ENCODE measurements at regions not wholly inside any gene's neighbourhood (a gene's known extent, or its start where the extent isn't known, plus 50 kb on each side); places are given as distances from the start of the nearest gene placed in this dataset.
"Not testable (repeated sequence)": the region's sequence is repeated elsewhere in the genome, so short reads cannot be mapped to it uniquely, and the experiment has no call there.

DNA sequence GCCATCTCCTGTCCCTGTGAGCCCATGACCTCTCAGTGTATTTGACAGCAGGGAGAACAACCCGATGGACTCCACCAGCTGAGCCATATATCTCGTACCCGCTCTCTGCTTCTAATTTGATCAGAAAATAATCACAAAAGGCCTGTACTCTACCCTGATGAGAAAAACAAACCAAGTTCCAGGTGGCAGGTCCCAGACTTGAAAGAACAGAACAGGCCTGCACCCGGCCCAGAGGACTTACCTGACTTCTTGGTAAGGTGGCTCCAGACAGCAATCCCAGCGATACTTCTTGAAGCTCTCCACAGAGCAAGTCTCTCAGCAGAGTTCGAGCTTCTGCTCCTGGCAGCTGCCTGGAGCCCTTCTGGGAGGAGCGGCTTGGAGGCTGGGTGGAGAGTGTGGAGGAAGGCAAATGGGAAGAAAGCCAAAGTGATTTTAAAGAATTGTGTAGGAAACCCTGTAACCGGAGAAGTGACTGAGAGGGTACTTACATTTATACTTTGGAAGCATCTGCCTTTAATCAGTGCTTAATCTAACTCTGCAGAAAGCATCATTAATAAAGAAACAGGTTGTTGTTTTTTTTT lies 91.6 kb downstream of the SCN11A start:
- no peak overlapping the region for H3K4me3 ChIP-seq (ENCODE audit: control insufficient read depth, low read depth, low read length)
- TF ChIP-seq, protein P1, sequence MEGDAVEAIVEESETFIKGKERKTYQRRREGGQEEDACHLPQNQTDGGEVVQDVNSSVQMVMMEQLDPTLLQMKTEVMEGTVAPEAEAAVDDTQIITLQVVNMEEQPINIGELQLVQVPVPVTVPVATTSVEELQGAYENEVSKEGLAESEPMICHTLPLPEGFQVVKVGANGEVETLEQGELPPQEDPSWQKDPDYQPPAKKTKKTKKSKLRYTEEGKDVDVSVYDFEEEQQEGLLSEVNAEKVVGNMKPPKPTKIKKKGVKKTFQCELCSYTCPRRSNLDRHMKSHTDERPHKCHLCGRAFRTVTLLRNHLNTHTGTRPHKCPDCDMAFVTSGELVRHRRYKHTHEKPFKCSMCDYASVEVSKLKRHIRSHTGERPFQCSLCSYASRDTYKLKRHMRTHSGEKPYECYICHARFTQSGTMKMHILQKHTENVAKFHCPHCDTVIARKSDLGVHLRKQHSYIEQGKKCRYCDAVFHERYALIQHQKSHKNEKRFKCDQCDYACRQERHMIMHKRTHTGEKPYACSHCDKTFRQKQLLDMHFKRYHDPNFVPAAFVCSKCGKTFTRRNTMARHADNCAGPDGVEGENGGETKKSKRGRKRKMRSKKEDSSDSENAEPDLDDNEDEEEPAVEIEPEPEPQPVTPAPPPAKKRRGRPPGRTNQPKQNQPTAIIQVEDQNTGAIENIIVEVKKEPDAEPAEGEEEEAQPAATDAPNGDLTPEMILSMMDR (IDR thresholded peaks at IDR 0.05; ENCODE audit: control insufficient read depth, insufficient read depth, low read depth, low read length, missing control alignments): no peak
- no peak for DNase-seq (ENCODE audit: low read depth)

- no peak overlapping the region for H3K4me3 ChIP-seq (ENCODE audit: control insufficient read depth, low read depth, low read length)
- TF ChIP-seq, protein P1 (IDR thresholded peaks at IDR 0.05; ENCODE audit: control insufficient read depth, insufficient read depth, low read depth, low read length, missing control alignments): no peak
- DNase-seq (ENCODE audit: low read depth): no peak
Measured at GRCh38 chr3:38958026-38958720, 93.6 kb downstream of the SCN11A start.

DNA sequence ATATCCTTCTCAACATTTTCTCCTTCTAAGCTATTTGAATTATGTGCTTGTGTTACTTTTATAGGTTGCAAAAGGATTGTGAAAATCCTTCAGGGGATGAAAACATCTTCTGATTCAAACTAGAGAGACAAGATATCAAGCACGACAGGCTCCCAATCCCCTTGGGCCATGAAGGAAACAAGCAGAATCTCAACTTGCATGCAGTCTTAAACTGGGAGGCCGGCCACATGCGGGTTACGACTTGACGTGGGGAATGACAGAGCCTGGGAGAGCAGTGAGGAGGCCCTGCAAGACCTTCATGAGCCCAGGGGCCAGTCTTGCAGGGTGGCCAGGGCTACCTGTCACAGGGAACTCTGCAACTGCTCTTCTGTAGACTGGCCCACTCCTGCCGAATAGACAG lies 94.4 kb downstream of the SCN11A start:
- no peak overlapping the region for H3K4me3 ChIP-seq (ENCODE audit: control insufficient read depth, low read depth, low read length)
- TF ChIP-seq, protein P1 (IDR thresholded peaks at IDR 0.05; ENCODE audit: control insufficient read depth, insufficient read depth, low read depth, low read length, missing control alignments): no peak
- DNase-seq (ENCODE audit: low read depth): no peak

GRCh38 chr3:38952721-38953120 lies 99.0 kb downstream of the SCN11A start:
- TF ChIP-seq, protein P1 (IDR thresholded peaks at IDR 0.05; ENCODE audit: control insufficient read depth, insufficient read depth, low read depth, low read length, missing control alignments): no peak
- DNase-seq (ENCODE audit: low read depth): no peak
- no peak overlapping the region for H3K4me3 ChIP-seq (ENCODE audit: control insufficient read depth, low read depth, low read length)

DNA sequence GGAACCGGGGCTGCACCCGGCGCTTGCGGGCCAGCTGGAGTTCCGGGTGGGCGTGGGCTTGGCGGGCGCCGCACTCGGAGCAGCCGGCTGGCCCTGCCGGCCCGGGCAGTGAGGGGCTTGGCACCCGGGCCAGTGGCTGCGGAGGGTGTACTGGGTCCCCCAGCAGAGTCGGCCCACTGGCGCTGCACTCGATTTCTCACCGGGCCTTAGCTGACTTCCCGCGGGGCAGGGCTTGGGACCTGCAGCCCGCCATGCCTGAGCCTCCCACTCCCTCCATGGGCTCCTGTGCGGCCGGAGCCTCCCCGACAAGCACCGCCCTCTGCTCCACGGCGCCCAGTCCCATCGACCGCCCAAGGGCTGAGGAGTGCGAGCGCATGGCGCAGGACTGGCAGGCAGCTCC lies 100.6 kb downstream of the SCN11A start:
- not testable (repeated sequence) for H3K4me3 ChIP-seq (ENCODE audit: control insufficient read depth, low read depth, low read length); DNase-seq (ENCODE audit: low read depth)

- no peak for DNase-seq (ENCODE audit: low read depth)
- TF ChIP-seq, protein P1 (IDR thresholded peaks at IDR 0.05; ENCODE audit: control insufficient read depth, insufficient read depth, low read depth, low read length, missing control alignments): no peak
- H3K4me3 ChIP-seq (ENCODE audit: control insufficient read depth, low read depth, low read length): no peak overlapping the region
Measured at GRCh38 chr3:38950581-38950980, 101.2 kb downstream of the SCN11A start.

GRCh38 chr3:38949994-38950393 lies 101.8 kb downstream of the SCN11A start:
- TF ChIP-seq, protein P1 (IDR thresholded peaks at IDR 0.05; ENCODE audit: control insufficient read depth, insufficient read depth, low read depth, low read length, missing control alignments): no peak
- no peak overlapping the region for H3K4me3 ChIP-seq (ENCODE audit: control insufficient read depth, low read depth, low read length)
- DNase-seq (ENCODE audit: low read depth): no peak

Data from AG09309 (cell line).